ENCODE measurements at regions not wholly inside any gene's neighbourhood (a gene's known extent, or its start where the extent isn't known, plus 50 kb on each side); places are given as distances from the start of the nearest gene placed in this dataset.

DNA sequence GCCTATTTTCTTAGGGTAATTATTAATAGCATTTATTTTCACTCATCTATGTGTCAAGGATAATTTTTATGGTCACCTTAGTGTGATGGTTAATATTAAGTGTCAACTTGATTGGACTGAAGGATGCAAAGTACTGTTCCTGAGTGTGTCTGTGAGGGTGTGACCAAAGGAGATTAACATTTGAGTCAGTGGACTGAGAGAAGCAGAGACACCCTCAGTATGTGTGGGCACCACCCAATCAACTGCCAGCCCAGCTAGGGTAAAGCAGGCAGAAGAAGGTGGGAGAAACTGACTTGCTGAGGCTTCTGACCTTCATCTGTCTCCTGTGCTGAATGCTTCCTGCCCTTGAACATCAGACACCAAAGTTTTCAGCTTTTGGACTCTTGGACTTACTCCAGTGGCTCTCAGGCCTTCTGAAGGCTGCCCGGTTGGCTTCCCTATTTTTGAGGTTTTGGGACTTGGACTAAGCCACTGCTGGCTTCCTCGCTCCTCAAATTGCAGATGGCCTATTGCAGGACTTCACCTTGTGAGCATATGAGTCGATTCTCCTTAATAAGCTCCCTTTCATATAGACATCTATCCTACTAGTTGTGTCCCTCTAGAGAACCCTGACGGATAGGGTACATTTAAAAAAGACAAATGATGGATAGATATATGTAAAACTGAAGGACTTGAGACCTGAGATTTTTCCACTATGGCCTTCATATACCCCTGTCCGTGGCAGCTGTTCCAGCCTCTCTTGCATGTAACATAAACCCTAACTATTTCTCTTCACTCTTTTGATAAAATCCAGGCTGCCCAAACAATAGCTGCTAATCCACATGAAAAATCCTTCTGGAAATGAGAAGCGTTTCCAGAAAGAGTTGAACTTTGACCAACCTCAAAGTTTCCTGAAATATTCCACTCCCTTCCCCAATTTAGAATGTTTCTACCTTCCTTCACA, 62.1 kb upstream of the RGS17 start:
- TF ChIP-seq, protein P1, sequence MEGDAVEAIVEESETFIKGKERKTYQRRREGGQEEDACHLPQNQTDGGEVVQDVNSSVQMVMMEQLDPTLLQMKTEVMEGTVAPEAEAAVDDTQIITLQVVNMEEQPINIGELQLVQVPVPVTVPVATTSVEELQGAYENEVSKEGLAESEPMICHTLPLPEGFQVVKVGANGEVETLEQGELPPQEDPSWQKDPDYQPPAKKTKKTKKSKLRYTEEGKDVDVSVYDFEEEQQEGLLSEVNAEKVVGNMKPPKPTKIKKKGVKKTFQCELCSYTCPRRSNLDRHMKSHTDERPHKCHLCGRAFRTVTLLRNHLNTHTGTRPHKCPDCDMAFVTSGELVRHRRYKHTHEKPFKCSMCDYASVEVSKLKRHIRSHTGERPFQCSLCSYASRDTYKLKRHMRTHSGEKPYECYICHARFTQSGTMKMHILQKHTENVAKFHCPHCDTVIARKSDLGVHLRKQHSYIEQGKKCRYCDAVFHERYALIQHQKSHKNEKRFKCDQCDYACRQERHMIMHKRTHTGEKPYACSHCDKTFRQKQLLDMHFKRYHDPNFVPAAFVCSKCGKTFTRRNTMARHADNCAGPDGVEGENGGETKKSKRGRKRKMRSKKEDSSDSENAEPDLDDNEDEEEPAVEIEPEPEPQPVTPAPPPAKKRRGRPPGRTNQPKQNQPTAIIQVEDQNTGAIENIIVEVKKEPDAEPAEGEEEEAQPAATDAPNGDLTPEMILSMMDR (IDR thresholded peaks at IDR 0.05): no peak
- TF ChIP-seq POLR2A (IDR thresholded peaks at IDR 0.05): no peak
